H1 (cell line): ENCODE measurements at regions not wholly inside any gene's neighbourhood (a gene's known extent, or its start where the extent isn't known, plus 50 kb on each side); places are given as distances from the start of the nearest gene placed in this dataset.

Source experiments
- CTCF ChIA-PET: fragments of 300-600 bp; sonication (Branson Sonifier 250); formaldehyde crosslinking; loops from one replicate; lab custom pipeline; 2021; ENCODE audit not compliant: partially characterized antibody; lab: Charles Lee
- POLR2A ChIA-PET: fragments of 300-600 bp; sonication (Branson Sonifier 250); formaldehyde crosslinking; loops from one replicate; lab custom pipeline; 2021; ENCODE audit warnings: inconsistent platforms; ENCODE audit not compliant: partially characterized antibody; lab: Charles Lee
- DNase-seq, 2 experiments: peaks; one replicate each; pipeline versions ENCODE4 v3.0.0 to v3.0.0-alpha.2; 2010 to 2022; ENCODE audit warnings: low spot score in 2 of 2, low read depth in 1 of 2, mixed read lengths in 1 of 2
- FAIRE-seq: peaks from 2 replicates; lab custom pipeline; 2011; peaks lifted over from hg19 to GRCh38; lab: Jason Lieb, UNC
- H2AFZ ChIP-seq: 2 replicates; pipeline ENCODE4 v1.8.1; 2012; ENCODE audit warnings: low read length, inconsistent platforms
- H2AK5ac ChIP-seq: 2 replicates; pipeline ENCODE4 v1.6.1; 2013; ENCODE audit warnings: low read depth, low read length
- H2BK120ac ChIP-seq: replicated peaks from 2 replicates; pipeline ENCODE3; 2013; ENCODE audit warnings: low read depth, low read length, inconsistent platforms
- H2BK12ac ChIP-seq: 2 replicates; pipeline ENCODE4 v1.6.1; 2013; ENCODE audit warnings: low read depth, low read length
- H2BK15ac ChIP-seq: 2 replicates; pipeline ENCODE4 v1.6.1; 2013; ENCODE audit warnings: low read length
- H2BK20ac ChIP-seq: 2 replicates; pipeline ENCODE4 v1.6.1; 2013; ENCODE audit warnings: low read length
- H2BK5ac ChIP-seq: 2 replicates; pipeline ENCODE4 v1.6.1; 2013; ENCODE audit warnings: low read depth, low read length
- H3K14ac ChIP-seq: 2 replicates; pipeline ENCODE4 v1.6.1; 2013; ENCODE audit warnings: inconsistent platforms; ENCODE audit not compliant: insufficient read length
- H3K18ac ChIP-seq: 2 replicates; pipeline ENCODE4 v1.6.1; 2013; ENCODE audit warnings: low read length; ENCODE audit errors: extremely low read depth
- H3K23ac ChIP-seq: 2 replicates; pipeline ENCODE4 v1.6.1; 2013; ENCODE audit warnings: inconsistent platforms; ENCODE audit not compliant: insufficient read length
- H3K23me2 ChIP-seq: 2 replicates; pipeline ENCODE4 v1.6.1; 2013; ENCODE audit warnings: low read depth, low read length
- H3K27ac ChIP-seq: 2 replicates; pipeline ENCODE4 v1.6.1; 2011; ENCODE audit warnings: low read depth, low read length, inconsistent platforms
- H3K27me3 ChIP-seq, 4 experiments: replicated peaks in 1 of 4; 1 replicate in 1 of 4; 2 replicates in 3 of 4; pipeline versions ENCODE4 v1.6.1 to v1.8.1; 2011 to 2013; ENCODE audit warnings: low read length in 3 of 4, mild to moderate bottlenecking in 3 of 4, inconsistent platforms in 2 of 4, mixed read lengths in 2 of 4, moderate library complexity in 1 of 4; ENCODE audit not compliant: control insufficient read depth in 3 of 4, insufficient read depth in 3 of 4; ENCODE audit errors: extremely low read depth in 1 of 4
- H3K36me3 ChIP-seq, 4 experiments: 2 replicates each; pipeline versions ENCODE4 v1.6.1 to v1.8.1; 2011 to 2013; ENCODE audit warnings: mild to moderate bottlenecking in 4 of 4, low read length in 3 of 4, moderate library complexity in 2 of 4, control low read depth in 1 of 4, inconsistent platforms in 1 of 4; ENCODE audit not compliant: insufficient read depth in 4 of 4, control insufficient read depth in 2 of 4
- H3K4ac ChIP-seq: replicated peaks from 2 replicates; pipeline ENCODE3; 2013; ENCODE audit warnings: low read length, low read depth, mixed read lengths, inconsistent platforms; ENCODE audit not compliant: insufficient read length
- H3K4me1 ChIP-seq, 4 experiments: replicated peaks in 1 of 4; 1 replicate in 1 of 4; 2 replicates in 3 of 4; pipeline versions ENCODE4 v1.6.1 to v1.8.1; 2011 to 2013; ENCODE audit warnings: low read length in 3 of 4, inconsistent platforms in 2 of 4, mixed read lengths in 1 of 4; ENCODE audit not compliant: insufficient read depth in 4 of 4, control insufficient read depth in 3 of 4
- H3K4me2 ChIP-seq, 2 experiments: 2 replicates each; pipeline versions ENCODE4 v1.6.1 to v1.8.1; 2011 to 2013; ENCODE audit warnings: low read depth in 2 of 2, low read length in 2 of 2, control low read depth in 1 of 2, inconsistent platforms in 1 of 2, mild to moderate bottlenecking in 1 of 2; ENCODE audit not compliant: insufficient read depth in 1 of 2
- H3K4me3 ChIP-seq, 4 experiments: fragments of 200-600, 300-600 bp in 1 of 4; sonication (generic), shearing (Covaris generic), sonication (Bioruptor Twin) in 1 of 4; 2 replicates each; pipeline versions ENCODE4 v1.5.1 to v1.8.1; 2011 to 2016; ENCODE audit warnings: low read length in 4 of 4, low read depth in 3 of 4, control low read depth in 2 of 4, inconsistent platforms in 2 of 4, mild to moderate bottlenecking in 2 of 4, mixed read lengths in 1 of 4, moderate library complexity in 1 of 4; ENCODE audit not compliant: insufficient read depth in 2 of 4; ENCODE audit errors: extremely low read depth in 1 of 4
- H3K56ac ChIP-seq: replicated peaks from 2 replicates; pipeline ENCODE3; 2013; ENCODE audit warnings: low read depth, mild to moderate bottlenecking, mixed read lengths, low read length, inconsistent platforms; ENCODE audit not compliant: insufficient read length
- H3K79me1 ChIP-seq: 2 replicates; pipeline ENCODE4 v1.6.1; 2013; ENCODE audit warnings: low read depth, low read length, control low read depth
- H3K79me2 ChIP-seq, 2 experiments: 2 replicates each; pipeline versions ENCODE4 v1.6.1 to v1.8.1; 2012 to 2013; ENCODE audit warnings: low read length in 2 of 2, mild to moderate bottlenecking in 2 of 2, inconsistent platforms in 1 of 2; ENCODE audit not compliant: insufficient read depth in 2 of 2, control insufficient read depth in 1 of 2
- H3K9ac ChIP-seq, 4 experiments: replicated peaks in 1 of 4; 1 replicate in 1 of 4; 2 replicates in 3 of 4; pipeline versions ENCODE4 v1.6.1 to v1.8.1; 2011 to 2013; ENCODE audit warnings: low read depth in 3 of 4, low read length in 3 of 4, control low read depth in 2 of 4, mild to moderate bottlenecking in 2 of 4, moderate library complexity in 2 of 4, inconsistent platforms in 1 of 4; ENCODE audit errors: extremely low read depth in 1 of 4
- H3K9me3 ChIP-seq, 2 experiments: 2 replicates each; pipeline versions ENCODE4 v1.6.1 to v1.8.1; 2012 to 2013; ENCODE audit warnings: mild to moderate bottlenecking in 2 of 2, moderate library complexity in 2 of 2, control low read depth in 1 of 2, inconsistent platforms in 1 of 2, low read depth in 1 of 2, low read length in 1 of 2, mixed read lengths in 1 of 2; ENCODE audit not compliant: insufficient read depth in 2 of 2
- H4K20me1 ChIP-seq, 2 experiments: replicated peaks in 1 of 2; 2 replicates each; pipeline versions ENCODE3 to v1.8.1; 2011 to 2013; ENCODE audit warnings: inconsistent platforms in 2 of 2, low read length in 2 of 2, mild to moderate bottlenecking in 1 of 2; ENCODE audit not compliant: insufficient read depth in 2 of 2, control insufficient read depth in 1 of 2
- H4K5ac ChIP-seq: 2 replicates; pipeline ENCODE4 v1.6.1; 2013; ENCODE audit warnings: low read length, low read depth, mixed read lengths, inconsistent platforms; ENCODE audit not compliant: insufficient read length
- H4K8ac ChIP-seq: 2 replicates; pipeline ENCODE4 v1.8.0; 2013; ENCODE audit warnings: mild to moderate bottlenecking, moderate library complexity, low read length, inconsistent platforms; ENCODE audit not compliant: insufficient read depth; ENCODE audit errors: extremely low read depth
- H4K91ac ChIP-seq: replicated peaks from 2 replicates; pipeline ENCODE3; 2013; ENCODE audit warnings: low read length, mixed read lengths, inconsistent platforms; ENCODE audit not compliant: insufficient read length
- BACH1 ChIP-seq: IDR thresholded peaks from 2 replicates; pipeline ENCODE4 v1.6.1; 2012; ENCODE audit warnings: low read length, improper control_type of control experiment
- FOSL1 ChIP-seq: IDR thresholded peaks from 2 replicates; pipeline ENCODE4 v1.6.1; 2011; ENCODE audit warnings: mild to moderate bottlenecking, low read depth, low read length, moderate library complexity; ENCODE audit not compliant: insufficient read depth
- SUZ12 ChIP-seq: fragments of 200-600 bp; sonication (generic); IDR thresholded peaks from 2 replicates; pipeline ENCODE4 v1.6.1; 2012; ENCODE audit warnings: mild to moderate bottlenecking, inconsistent platforms, low read length, moderate library complexity, mixed read lengths
- WGBS, 2 experiments: shearing (Covaris generic) in 1 of 2; methylation state at CpG; one replicate each; pipeline versions ENCODE4 v1.1.6 to v1.1.7; 2013 to 2015; ENCODE audit warnings: low lambda C conversion rate in 2 of 2, mixed read lengths in 2 of 2, inconsistent platforms in 1 of 2, low coverage in 1 of 2, missing lambda C conversion rate in 1 of 2; ENCODE audit not compliant: insufficient replicate concordance in 2 of 2, insufficient coverage in 1 of 2, insufficient read length in 1 of 2; ENCODE audit errors: extremely low coverage in 1 of 2, missing lambda C conversion rate in 1 of 2; 5-methylcytosine and 5-hydroxymethylcytosine counted together

GRCh38 chr1:38134294-38134755 lies 87.7 kb upstream of the POU3F1 start:
- Histone ChIP-seq H3K79me1 (no peaks in the 10 kb centered on the region), H3K23me2 (no peaks in the 10 kb centered on the region), H3K4me1 (peaks cover under 1 to 27% (median 17%) of the 10 kb centered on the region in 4 experiments)
- POLR2A ChIA-PET = no interaction called here
- no peak for TF ChIP-seq FOSL1
- no peak for TF ChIP-seq BACH1
- peak; percentile 28; the same call in 1 of the 2 replicates for TF ChIP-seq SUZ12
- TF ChIP-seq, all 59 proteins: peak for 1
- Histone ChIP-seq H3K79me2 (no peaks in the 10 kb centered on the region), H4K8ac (no peak overlapping the region), H4K20me1 (no peaks in the 10 kb centered on the region), H3K4me2 (peak overlapping the region; percentile 24 to 44), H4K5ac (no peak overlapping the region), H2BK20ac (0 out of 2 replicates have a peak overlapping the region, but pooled peaks have one; percentile 48), H3K18ac (no peak overlapping the region), H2AFZ (no peak overlapping the region), H2BK5ac (no peak overlapping the region), H2AK5ac (no peak overlapping the region), H3K4ac (peak overlapping the region; percentile 39), H3K56ac (no peak overlapping the region), H3K9me3 (no peaks in the 10 kb centered on the region), H3K27ac (no peak overlapping the region), H3K27me3 (peaks cover 2 to 26% (median 15%) of the 10 kb centered on the region in 4 experiments; a peak in 6 of 7 replicates), H2BK120ac (no peak overlapping the region), H2BK15ac (0 out of 2 replicates have a peak overlapping the region, but pooled peaks have one; percentile 48), H3K36me3 (no peaks in the 10 kb centered on the region), H4K91ac (no peak overlapping the region), H3K23ac (no peak overlapping the region), H3K9ac (no peak overlapping the region), H3K14ac (no peak overlapping the region), H3K4me3 (no peak overlapping the region; a peak in 1 of 8 replicates), H2BK12ac (peak overlapping the region; percentile 90; the same call in 1 of the 2 replicates)
- DNase-seq (no peak), FAIRE-seq (no peak)
- 57% methylated on average over 21 of the region's 22 CpGs; no CpG with 5 or more reads in 1 of the 2 experiments for WGBS, 2 experiments
- CTCF ChIA-PET = interaction anchor here (0.8 to 1.6 kb wide), 3 partner anchors 35 to 208 kb away, joined by 3 to 4 read pairs (median 3); no protein-coding TSS in a partner anchor
